OCI-M2 (cell line): ENCODE measurements at regions not wholly inside any gene's neighbourhood (a gene's known extent, or its start where the extent isn't known, plus 50 kb on each side); places are given as distances from the start of the nearest gene placed in this dataset.
A peak's percentile ranks its signal among the peaks of the same experiment; 100 is the strongest.

Experiments used
- DNase-seq: peaks from one replicate; lab custom pipeline; 2025; ENCODE audit not compliant: unreplicated experiment; lab: John Stamatoyannopoulos, UW

DNA sequence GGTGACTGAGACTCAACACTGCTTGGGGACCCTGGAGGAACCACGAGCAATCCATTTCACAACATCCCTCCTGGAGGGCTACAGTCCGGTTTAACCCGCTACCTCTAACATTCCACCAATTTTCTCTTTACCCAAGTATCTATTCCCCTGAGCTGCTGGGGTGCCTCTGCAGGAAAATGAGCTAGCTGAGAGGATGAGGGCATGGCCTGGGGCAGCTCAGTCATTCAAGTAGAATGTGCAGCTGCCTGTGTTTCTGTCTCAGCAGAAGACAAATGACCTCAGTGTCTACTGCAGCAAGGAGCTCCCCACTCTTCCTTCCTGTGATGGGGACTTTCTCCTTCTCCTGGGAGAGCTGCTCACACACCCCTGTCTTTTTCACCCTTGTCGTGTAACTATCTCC is 120.8 kb downstream of the ZNF518B start:
- DNase-seq: no peak

DNA sequence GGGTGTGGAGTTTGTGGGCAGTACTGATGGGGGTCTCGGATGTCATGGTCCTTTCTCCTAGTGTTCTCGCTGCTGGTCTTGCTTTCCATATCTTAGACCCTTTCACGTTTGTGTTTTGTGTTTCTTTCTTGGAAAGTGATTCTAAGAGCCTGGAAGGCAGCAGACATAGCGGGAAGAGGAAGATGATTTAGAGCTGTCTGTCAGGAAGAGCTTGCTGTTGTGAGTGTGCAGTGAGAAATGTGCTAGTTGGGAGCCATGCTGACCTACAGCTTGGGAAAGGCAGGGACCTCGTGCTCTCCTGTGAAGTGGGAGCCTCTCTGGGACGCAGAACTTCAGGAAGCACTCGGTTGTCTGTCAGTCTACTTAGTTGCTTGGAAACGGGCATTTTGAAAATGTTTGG is 122.2 kb downstream of the ZNF518B start:
- DNase-seq: no peak

DNA sequence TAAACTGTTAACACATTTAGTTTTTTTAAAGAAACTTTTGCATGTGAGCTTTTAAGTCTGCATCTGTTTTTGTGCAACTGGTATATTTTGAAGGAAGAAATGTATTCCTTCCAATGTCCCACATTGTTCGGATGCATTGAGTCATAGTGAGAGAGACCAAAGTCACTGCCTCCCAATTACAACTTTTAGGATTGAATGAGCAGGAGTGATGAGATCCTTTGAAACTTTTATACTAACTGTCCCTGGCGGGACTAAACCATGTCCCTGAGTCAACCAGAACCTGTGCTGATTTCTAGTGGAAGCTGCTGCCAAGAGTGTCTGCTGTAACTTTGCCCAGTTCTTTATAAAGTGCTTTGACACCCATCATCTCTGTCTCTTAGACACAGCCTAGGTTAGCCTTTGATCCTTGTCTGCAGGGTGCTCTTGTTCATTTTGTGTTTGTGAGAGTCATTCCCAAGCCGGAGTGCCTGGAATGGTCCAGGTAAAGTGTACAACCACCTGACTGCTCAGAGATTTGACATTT is 122.7 kb downstream of the ZNF518B start:
- no peak for DNase-seq

DNA sequence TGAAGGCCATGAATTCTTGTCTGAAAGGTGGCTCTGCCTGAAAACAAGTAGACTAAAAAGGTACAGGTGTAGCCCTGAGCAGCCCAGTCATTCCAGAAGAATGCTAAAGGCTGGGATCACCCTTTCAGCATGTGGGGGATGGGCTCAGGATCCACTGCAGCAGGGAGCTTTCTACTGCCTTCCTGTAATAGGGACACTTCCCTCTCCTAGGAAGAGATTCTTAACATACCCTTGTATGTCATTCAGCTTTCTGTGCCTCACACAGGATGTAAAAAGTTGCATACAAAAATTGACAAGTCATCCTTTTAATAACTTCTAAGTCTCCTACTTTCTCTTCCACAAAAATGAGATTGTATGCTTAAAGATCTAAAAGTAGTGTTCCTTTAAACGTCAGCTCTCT is 123.3 kb downstream of the ZNF518B start:
- DNase-seq: no peak

DNA sequence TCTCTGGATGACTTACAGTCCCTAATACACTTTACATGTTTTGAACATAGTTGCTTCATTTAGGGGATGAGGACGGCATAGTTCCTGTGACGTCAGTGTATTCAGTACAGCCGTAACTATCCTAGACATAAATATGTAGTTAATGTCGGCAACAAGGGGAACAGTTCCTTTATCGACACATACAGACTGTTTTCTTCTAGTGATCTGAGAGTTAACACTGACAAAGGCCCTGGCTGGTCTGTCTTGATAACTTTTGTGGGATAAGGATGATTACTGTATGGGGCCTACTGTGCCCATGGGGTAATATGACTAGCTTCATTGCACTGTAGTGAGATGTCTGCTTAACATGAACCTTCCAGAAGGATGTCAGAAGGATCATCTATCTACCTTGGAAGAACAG is 131.2 kb downstream of the ZNF518B start:
- peak; percentile 45 for DNase-seq

DNA sequence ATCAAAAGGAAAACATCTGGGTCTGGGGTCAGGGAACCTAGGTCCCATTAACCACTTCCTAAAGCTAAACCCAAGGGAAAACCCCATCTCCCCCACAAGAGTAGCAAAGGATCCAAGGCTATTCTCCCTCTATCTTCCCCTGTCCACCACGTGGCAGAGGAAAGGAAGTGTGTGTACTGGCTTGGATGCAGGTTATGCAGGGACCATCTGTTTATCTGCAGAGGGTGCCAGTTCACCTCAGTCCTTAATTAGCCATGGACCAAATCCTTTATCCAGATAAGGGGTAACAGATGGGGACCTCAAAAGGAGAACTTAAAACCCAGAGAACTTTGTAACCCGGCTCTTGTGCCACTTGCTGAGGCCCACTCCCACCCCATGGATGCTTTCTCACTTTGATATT is 135.3 kb downstream of the ZNF518B start:
- no peak for DNase-seq

DNA sequence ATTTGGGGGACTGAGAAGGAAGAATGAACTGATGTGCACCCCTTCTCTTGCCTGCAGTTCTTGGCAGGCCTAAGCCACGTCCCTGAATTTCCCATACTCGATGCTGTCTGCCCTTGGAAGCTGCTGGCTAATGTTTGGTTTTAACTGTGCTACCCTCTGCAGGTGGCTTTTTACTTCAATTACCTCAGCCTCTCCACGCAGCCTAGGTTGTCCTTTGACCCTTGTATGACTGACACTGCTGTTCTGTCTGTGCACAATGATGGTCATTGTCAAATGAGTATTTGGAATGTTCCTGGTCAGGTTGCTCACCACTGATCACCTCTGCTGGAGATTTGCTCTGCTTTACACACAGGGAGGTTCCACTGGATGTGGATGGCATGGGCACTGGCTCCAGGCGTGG is 137.1 kb downstream of the ZNF518B start:
- DNase-seq: no peak

DNA sequence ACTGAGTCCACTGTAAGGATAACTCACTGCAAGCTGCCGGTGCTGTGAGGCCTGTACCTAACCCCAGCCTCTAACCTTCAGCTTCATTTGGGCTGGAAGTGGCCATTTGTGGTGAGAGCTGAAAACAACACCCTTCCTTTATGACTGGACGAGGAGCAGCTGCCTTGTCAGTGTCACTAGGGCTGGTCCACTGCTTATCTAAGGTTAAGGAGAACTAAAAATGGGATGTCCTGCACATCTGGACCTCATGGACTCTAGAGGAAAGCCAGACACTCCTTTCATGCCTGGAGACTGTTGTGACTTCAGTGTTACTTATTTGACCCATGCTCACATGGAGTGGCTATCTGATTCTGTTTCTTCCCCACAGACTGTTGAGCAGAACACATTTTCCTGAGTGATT is 139.9 kb downstream of the ZNF518B start:
- no peak for DNase-seq

DNA sequence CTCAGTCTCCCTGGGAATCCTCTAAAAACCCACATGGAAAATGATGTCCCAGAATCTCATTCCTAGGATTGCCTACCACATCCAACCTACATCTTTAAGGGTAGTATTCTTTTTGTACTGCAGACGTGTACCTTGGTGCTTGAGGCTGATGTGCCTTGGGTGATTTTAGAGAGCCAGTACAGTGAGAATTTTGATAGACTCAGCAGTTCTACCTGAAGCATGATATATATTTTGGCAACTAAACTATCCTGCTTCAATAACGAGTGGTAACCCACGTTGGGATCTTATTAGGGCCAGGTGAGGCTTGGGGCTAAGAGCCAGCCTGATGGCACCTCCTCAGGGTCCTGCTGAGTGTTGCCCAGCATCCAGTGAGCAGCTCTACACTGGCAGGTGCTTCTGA is 140.4 kb downstream of the ZNF518B start:
- DNase-seq: no peak

DNA sequence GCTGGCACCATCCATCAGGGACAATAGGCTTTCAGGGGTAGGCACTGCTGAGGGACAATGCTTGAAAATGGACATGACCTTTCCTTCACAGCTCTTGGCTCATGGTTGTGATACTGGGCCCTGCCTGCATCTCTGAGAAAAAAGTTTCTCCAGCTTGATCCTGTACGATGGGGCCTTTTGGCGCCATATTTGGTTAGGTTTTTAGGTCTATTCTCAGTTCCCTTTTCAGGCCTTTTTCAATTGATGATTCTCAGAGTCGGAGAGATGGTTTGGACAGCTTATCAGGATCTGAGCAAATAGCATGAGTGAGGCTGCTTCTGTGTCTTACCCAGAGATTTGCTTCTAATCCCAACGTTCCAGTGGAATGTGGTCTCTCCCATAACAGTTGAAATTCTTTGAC is 141.6 kb downstream of the ZNF518B start:
- DNase-seq: no peak

DNA sequence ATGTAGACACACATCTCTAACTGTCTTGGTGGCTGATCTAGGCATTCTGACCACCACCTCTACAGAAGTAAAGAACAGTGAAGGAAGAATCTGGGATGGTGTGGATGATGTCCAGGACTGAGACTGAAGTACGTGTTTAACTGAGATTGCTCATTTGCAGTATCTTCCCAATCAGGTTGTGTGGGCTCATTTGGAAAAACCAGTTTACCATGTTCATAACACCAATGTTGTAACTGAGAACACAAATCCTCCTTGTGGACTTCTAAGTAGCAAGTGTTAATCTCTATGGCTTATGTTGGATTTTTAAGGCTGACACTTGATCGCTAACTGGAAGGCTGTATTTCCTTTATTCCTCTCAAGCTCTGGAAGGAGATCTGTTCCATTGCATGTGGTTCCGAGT is 144.7 kb downstream of the ZNF518B start:
- DNase-seq: no peak

DNA sequence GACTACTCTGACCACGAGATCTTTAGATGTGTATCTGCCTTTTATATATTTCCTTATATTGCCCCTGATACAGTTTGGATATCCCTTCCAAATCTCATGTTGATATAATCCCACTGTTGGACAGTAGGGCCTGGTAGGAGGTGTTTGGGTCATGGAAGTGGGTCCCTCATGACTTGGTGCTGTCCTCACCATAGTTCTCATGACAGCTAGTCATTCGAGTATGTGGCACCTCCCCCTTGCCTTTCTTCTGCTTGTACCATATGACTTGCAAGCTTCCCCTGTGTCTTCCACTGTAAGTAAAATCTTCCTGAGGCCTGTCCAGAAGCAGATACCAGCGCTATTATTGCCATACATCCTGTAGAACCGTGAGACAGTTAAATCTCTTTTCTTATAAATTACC is 145.3 kb downstream of the ZNF518B start:
- DNase-seq: no peak

DNA sequence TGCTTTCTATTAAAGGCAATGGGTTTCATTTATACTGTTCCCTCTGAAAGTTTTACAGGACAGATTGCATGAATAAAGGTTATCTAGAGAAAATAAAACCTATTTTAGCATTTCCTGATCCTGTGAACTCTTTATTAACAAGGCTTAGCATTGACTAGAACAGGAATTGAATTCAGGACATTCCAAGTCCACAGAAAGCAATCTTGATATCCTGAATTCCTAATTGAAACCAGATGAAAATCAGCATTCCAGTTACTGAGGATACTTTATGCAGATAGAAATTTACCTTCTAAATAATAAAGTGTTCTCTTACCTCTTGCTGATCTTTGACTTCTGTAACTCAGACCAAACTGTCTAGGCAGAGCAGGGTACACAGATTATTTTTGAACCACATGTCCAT is 151.4 kb downstream of the ZNF518B start:
- DNase-seq: no peak

DNA sequence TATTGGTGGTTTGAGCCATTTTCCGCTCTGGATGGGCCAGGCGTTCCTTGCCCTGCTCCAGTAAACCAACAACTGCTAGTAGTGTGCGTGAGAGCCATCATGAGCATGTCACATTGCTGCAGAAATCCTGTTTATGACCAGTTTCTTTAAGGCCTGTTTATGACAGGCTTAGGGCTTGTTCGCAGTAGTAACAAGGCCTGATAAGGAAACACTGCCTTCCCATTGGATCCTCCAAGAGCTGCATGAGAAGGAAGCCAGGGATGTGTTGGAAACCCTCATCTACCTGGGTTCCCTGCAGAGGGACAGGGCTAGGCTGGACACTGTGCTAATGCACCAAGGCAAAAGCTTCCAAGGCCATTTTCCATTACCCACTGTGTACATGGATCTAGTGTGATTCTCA is 153.9 kb downstream of the ZNF518B start:
- no peak for DNase-seq

DNA sequence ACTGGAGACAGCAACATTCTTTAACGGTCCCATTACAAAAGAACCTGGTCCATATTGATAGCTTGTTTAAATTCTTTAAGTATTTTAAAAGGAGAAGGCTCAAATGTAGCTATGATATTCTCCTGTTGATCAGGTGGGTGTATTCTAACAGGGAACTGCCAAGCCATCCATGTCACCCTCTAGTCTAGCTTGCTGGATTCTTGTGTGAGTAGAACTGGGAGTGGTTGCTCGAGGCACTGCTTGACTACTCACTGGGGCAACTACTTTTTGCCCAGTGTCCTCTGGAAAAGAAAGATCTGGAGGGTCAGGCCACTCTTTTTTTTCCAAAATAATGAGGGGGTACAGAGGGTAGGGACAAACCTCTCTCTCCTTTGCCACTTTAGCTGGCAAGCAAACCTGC is 155.1 kb downstream of the ZNF518B start:
- no peak for DNase-seq

DNA sequence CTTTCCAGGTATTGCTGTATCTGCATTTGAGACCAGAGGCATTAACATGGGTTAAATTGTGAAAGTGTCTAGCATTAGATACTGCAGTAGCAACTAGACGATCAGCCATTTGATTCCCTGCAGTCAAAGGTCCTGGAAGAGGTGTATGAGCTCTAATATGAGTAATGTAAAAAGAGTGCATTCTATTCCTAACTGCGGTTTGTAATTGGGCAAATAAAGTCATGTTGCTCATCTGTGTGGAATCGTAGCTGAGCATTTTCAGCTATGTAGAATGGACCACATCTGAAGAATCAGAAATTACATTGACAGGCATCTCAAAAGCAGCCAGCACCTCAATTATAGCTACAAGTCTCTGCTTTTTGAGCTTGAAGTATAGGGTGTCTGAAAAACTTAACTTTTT is 157.6 kb downstream of the ZNF518B start:
- no peak for DNase-seq

DNA sequence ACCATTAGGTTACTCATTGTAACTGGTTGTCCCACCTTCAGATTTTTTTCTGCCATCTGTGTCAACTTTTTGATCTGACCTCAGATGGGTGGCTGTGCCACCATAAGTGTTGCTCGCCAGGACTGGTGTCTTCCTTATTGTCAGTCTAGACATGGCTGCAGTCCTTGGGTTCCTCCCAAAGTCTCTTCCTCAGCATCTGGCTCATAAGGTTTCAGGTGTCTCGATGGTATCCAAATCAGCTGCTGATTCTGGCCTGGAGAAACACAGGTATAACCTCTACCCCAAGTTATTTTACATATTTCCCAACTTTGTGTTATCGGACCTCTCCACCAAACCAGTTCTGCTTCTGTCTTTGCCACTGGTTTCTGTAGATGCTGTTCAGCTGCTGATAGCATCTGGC is 158.5 kb downstream of the ZNF518B start:
- DNase-seq: no peak

DNA sequence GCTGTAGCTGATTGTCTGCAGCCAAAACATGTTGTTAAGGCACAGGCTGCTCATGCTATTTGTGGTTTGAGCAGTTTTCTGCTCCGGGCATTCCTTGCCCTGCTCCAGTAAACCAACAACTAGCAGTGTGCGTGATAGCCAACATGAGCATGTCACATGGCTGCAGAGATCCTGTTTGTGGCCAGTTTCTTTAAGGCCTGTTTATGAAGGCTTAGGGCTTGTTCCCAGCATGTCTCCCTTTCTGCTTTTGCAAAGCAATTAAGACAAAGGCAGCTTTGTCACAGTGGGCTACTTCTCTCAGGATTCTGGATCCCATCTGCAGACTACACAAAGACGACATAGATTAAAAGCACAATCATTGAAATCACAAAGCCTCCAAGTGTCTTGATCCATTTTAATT is 160.5 kb downstream of the ZNF518B start:
- DNase-seq: no peak

DNA sequence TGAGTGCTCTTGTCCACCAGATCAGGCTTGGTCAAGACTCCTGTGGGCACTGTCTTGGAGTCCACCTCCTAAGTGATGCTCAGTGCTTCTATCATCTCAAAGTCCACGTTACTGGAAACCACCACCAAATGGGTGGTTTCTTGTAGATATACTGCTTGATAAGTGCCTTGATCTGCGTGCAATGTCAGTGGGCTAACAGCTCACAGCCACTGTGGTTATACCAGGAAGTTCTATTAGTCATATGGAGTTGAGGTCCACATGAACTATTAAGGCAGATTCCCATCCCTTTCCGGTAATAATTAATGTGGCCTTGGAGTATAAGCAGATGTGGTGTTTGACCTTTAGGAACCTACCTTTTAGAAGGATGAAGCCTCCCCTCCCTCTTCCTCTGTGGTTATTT is 161.9 kb downstream of the ZNF518B start:
- no peak for DNase-seq

DNA sequence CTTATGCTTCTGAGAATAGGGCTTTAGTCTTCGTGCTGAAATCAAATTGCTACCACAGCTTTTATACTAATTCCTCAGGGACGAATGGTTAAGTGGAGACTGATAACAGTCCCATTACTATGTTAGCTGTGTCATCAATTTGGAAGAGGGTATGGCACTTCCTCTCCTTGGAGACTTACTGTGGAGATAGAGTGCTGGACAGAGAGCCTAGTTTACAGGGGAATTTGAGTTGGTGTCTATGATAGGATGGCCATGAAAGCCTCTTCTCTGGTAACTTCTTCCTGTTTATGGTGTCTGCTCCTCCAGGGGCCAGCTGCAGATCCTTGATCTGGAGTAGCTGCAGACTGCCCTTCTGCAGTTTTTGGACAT is 167.7 kb downstream of the ZNF518B start:
- DNase-seq: no peak

DNA sequence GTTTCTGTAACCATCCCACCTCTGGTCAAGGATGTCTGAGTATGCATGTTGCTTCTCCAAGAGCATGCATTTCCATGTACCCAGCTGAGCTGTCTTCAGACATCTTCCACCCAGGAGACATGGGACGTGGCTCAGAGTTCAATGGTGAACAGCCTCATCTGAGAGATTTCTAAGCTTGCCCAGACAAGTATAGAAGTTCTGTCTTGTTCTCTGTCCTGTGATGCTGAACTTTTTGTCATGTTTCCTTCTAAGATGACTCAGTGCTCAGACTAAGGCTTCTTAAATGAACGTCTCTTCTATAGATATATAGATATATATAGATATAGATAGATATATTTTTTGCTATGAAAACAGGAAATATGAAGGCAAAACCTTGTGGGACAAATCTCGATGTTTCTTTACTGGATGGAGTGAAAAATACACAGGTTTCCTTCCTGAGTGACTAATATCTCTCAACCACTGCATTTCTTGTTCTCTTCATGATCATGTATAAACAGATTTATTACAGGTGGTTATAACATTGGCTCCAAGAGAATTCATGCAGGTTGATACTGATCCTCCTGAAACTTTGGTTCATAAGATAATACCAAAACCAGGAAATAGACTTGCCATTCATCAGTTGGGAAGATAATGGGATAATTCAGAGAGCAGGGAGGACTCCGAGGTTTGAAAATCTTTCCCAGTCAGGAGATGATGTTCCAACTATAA is 168.2 kb downstream of the ZNF518B start:
- DNase-seq: no peak

DNA sequence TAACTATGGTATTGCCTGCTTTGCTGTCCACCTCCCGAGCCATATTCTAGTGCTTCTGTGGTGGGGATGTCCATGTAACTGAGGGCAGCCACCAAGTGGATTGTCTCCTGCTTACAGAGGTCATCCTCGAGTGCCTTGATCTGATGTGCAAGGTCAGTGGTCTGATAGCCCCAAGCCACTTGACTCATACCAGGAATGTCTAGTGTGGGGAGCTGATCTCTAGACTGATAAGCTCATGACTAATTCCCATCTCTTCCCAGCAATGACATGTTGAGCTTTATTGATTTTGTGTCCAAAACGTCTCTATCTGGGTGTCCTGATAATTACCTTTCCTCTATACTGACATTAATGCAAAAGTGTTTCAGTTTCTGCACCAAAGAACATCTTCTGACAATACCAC is 168.4 kb upstream of the WDR1 start:
- DNase-seq: no peak

DNA sequence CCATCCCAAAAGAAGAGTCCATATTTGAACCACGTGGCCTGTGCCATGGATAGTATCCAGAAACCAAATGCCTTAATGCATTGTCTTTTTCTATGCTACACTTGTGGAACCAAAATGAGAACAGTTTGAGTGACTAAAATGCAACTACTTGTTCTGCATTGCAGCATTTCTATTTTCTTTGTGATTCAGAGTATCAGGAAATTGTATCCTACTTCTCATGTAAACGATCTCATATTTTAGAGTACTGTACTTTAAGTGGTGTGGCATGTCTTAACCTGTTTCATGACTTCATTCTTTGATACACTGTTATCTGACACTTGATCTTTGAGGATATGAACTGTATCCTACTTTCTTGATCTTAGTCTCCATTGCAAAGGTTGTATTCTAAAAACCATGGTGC is 167.2 kb upstream of the WDR1 start:
- DNase-seq: no peak
